ENCODE measurements at regions not wholly inside any gene's neighbourhood (a gene's known extent, or its start where the extent isn't known, plus 50 kb on each side); places are given as distances from the start of the nearest gene placed in this dataset.

GRCh38 chr5:86427158-86427557 is 190.6 kb upstream of the COX7C start:
- H3K9me3 Mint-ChIP-seq: no peaks in the 10 kb centered on the region; a peak in 1 of 5 replicates
- no peaks in the 10 kb centered on the region for H3K27me3 Mint-ChIP-seq (ENCODE audit: low read depth)
- Histone ChIP-seq H3K79me2 (ENCODE audit: insufficient read depth, low read length) (no peaks in the 10 kb centered on the region), H2BK12ac (ENCODE audit: insufficient read length, low read depth, low read length) (no peak overlapping the region), H3K9me3 (ENCODE audit: control insufficient read depth, low read depth, low read length) (no peaks in the 10 kb centered on the region), H3K18ac (ENCODE audit: insufficient read length, low read depth, low read length) (no peak overlapping the region), H4K91ac (ENCODE audit: insufficient read length, low read depth, low read length) (no peak overlapping the region), H4K5ac (ENCODE audit: insufficient read length, low read depth, low read length) (no peak overlapping the region), H3K23me2 (ENCODE audit: insufficient read length, low read depth, low read length, poor library complexity, severe bottlenecking) (no peaks in the 10 kb centered on the region), H2BK20ac (ENCODE audit: low read depth, low read length, poor library complexity, severe bottlenecking) (no peak overlapping the region), H3K27me3 (ENCODE audit: insufficient read depth, low read length) (no peaks in the 10 kb centered on the region), H3K4ac (ENCODE audit: low read depth, low read length) (no peak overlapping the region), H3K23ac (ENCODE audit: insufficient read length, low read depth, low read length) (no peak overlapping the region), H3K4me1 (ENCODE audit: insufficient read depth, low read length) (no peaks in the 10 kb centered on the region), H2BK5ac (ENCODE audit: insufficient read length, low read length) (no peak overlapping the region), H2BK15ac (ENCODE audit: low read depth, low read length) (no peak overlapping the region), H4K8ac (replicated peaks; ENCODE audit: insufficient read length, low read depth, low read length) (no peak overlapping the region), H3K4me2 (ENCODE audit: insufficient read depth, insufficient read length, low read length) (no peak overlapping the region), H3K79me1 (ENCODE audit: insufficient read depth, low read depth, low read length, poor library complexity, severe bottlenecking) (no peaks in the 10 kb centered on the region), H3K56ac (ENCODE audit: insufficient read length, low read depth, low read length) (no peak overlapping the region), H2AK5ac (ENCODE audit: insufficient read length, low read length) (no peak overlapping the region), H3K14ac (ENCODE audit: insufficient read depth, low read length) (no peak overlapping the region), H3K27ac (ENCODE audit: insufficient read length, low read depth, low read length) (no peak overlapping the region), H2BK120ac (ENCODE audit: low read depth, low read length, poor library complexity, severe bottlenecking) (no peak overlapping the region), H3T11ph (ENCODE audit: low read length) (no peak overlapping the region), H3K9ac (ENCODE audit: extremely low read depth, insufficient read length, low read length) (no peak overlapping the region), H2AFZ (ENCODE audit: low read length) (no peak overlapping the region), H4K20me1 (ENCODE audit: control insufficient read depth, insufficient read depth, insufficient read length) (no peaks in the 10 kb centered on the region)
- no peak for DNase-seq
- no peak overlapping the region; a peak in 1 of 7 replicates for H3K27ac Mint-ChIP-seq
- peaks cover 0 to 3% (median 0%) of the 10 kb centered on the region in 3 experiments; a peak in 1 of 7 replicates for H3K36me3 Mint-ChIP-seq (ENCODE audit: insufficient read depth in 1 of 3, low read depth in 3 of 3)
- H3K4me3 Mint-ChIP-seq: no peak overlapping the region
- H3K4me1 Mint-ChIP-seq: no peaks in the 10 kb centered on the region; a peak in 1 of 4 replicates
- TF ChIP-seq CTCF (conservative IDR thresholded peaks at IDR 0.05): no peak
- no CpG with 5 or more reads among the region's 2 CpGs for WGBS (ENCODE audit: extremely low coverage, insufficient read length, low lambda C conversion rate)

Data from H9 (cell line).